KG1 (cell line): ENCODE measurements at regions not wholly inside any gene's neighbourhood (a gene's known extent, or its start where the extent isn't known, plus 50 kb on each side); places are given as distances from the start of the nearest gene placed in this dataset.
"Not testable (repeated sequence)": the region's sequence is repeated elsewhere in the genome, so short reads cannot be mapped to it uniquely, and the experiment has no call there.

ENCODE experiments used
- DNase-seq: peaks from one replicate; lab custom pipeline; 2025; lab: John Stamatoyannopoulos, UW

- no peak for DNase-seq
Measured at GRCh38 chr2:16461672-16462071, 204.0 kb downstream of the CYRIA start.

- DNase-seq, result no peak
Measured at GRCh38 chr2:16459606-16460005, 206.0 kb downstream of the CYRIA start.

GRCh38 chr2:16454621-16455020 lies 211.0 kb downstream of the CYRIA start:
- no peak for DNase-seq

GRCh38 chr2:16452123-16452522 lies 213.5 kb downstream of the CYRIA start:
- DNase-seq, result no peak

- no peak for DNase-seq
Measured at GRCh38 chr2:16446706-16447105, 218.9 kb downstream of the CYRIA start.

- no peak for DNase-seq
Measured at GRCh38 chr2:16442971-16443370, 222.7 kb downstream of the CYRIA start.

GRCh38 chr2:16441431-16441830 lies 224.2 kb downstream of the CYRIA start:
- no peak for DNase-seq

- DNase-seq, result no peak
Measured at GRCh38 chr2:16440898-16441297, 224.7 kb downstream of the CYRIA start.

- peak; percentile 93 for DNase-seq
Measured at GRCh38 chr2:16438613-16439321, 226.9 kb downstream of the CYRIA start.

GRCh38 chr2:16437189-16437588 lies 228.4 kb downstream of the CYRIA start:
- DNase-seq, result no peak

GRCh38 chr2:16434393-16434792 lies 231.2 kb downstream of the CYRIA start:
- no peak for DNase-seq

GRCh38 chr2:16430846-16431245 lies 234.8 kb downstream of the CYRIA start:
- no peak for DNase-seq

GRCh38 chr2:16429431-16430145 lies 236.0 kb downstream of the CYRIA start:
- DNase-seq, result no peak

GRCh38 chr2:16429002-16429401 lies 236.6 kb downstream of the CYRIA start:
- no peak for DNase-seq

- no peak for DNase-seq
Measured at GRCh38 chr2:16425462-16426336, 239.9 kb downstream of the CYRIA start.

GRCh38 chr2:16420421-16420820 lies 245.2 kb downstream of the CYRIA start:
- no peak for DNase-seq

- no peak for DNase-seq
Measured at GRCh38 chr2:16417726-16418125, 247.9 kb downstream of the CYRIA start.

- no peak for DNase-seq
Measured at GRCh38 chr2:16416651-16417050, 249.0 kb downstream of the CYRIA start.

- DNase-seq, result not testable (repeated sequence)
Measured at GRCh38 chr2:16415861-16416260, 249.8 kb downstream of the CYRIA start.

GRCh38 chr2:16413947-16414346 lies 251.7 kb downstream of the CYRIA start:
- no peak for DNase-seq

- DNase-seq, result no peak
Measured at GRCh38 chr2:16413285-16413684, 252.3 kb downstream of the CYRIA start.

- no peak for DNase-seq
Measured at GRCh38 chr2:16412321-16413030, 253.2 kb downstream of the CYRIA start.
